Colonic mucosa (tissue), 4 donors: ENCODE measurements at regions not wholly inside any gene's neighbourhood (a gene's known extent, or its start where the extent isn't known, plus 50 kb on each side); places are given as distances from the start of the nearest gene placed in this dataset.

Source experiments
- DNase-seq: peaks from one replicate; pipeline ENCODE4 v3.0.0-alpha.2; 2020
- H3K27ac ChIP-seq: fragments of 200-600 bp; one replicate; pipeline ENCODE4 v1.8.0; 2021
- H3K27me3 ChIP-seq: fragments of 200-600 bp; one replicate; pipeline ENCODE4 v1.8.0; 2021
- H3K36me3 ChIP-seq: fragments of 200-600 bp; one replicate; pipeline ENCODE4 v1.8.0; 2021
- H3K4me1 ChIP-seq: fragments of 200-600 bp; one replicate; pipeline ENCODE4 v1.8.0; 2021; ENCODE audit warnings: mild to moderate bottlenecking
- H3K4me3 ChIP-seq: fragments of 200-600 bp; one replicate; pipeline ENCODE4 v1.8.0; 2021
- H3K9ac ChIP-seq, 2 donors: one replicate each; pipeline ENCODE4 v1.7.0; 2013; ENCODE audit warnings: control low read depth in 2 of 2, low read depth in 2 of 2, low read length in 2 of 2
- H3K9me3 ChIP-seq: fragments of 200-600 bp; one replicate; pipeline ENCODE4 v1.8.0; 2021
- CTCF ChIP-seq: fragments of 200-600 bp; IDR thresholded peaks from one replicate; pipeline ENCODE4 v1.8.0; 2022; ENCODE audit warnings: antibody characterized with exemption, mild to moderate bottlenecking
- intact Hi-C: fragments of 100-400 bp; cut with DNase I; formaldehyde crosslinking; loops from one replicate; pipeline ENCODE4 v1.14.1; 2022
- donor health status: healthy.
- donor health status: DM: no; HTN: no; CAD: no.
- donor health status: DM: no; HTN: no; CAD: no.

GRCh38 chr21:20703112-20703767 lies 295.0 kb upstream of the NCAM2 start:
- no peaks in the 10 kb centered on the region for H3K4me1 ChIP-seq

GRCh38 chr21:20720623-20721022 lies 277.6 kb upstream of the NCAM2 start:
- H3K27ac ChIP-seq = no peak overlapping the region
- intact Hi-C loops = no loop called here
- no peak overlapping the region for H3K4me3 ChIP-seq
- no peaks in the 10 kb centered on the region for H3K4me1 ChIP-seq
- DNase-seq = no peak
- no peak overlapping the region for H3K9ac ChIP-seq
- no peaks in the 10 kb centered on the region for H3K9me3 ChIP-seq
- H3K36me3 ChIP-seq = no peaks in the 10 kb centered on the region
- no peak for TF ChIP-seq CTCF
- no peaks in the 10 kb centered on the region for H3K27me3 ChIP-seq

More at GRCh38 chr21:20703112-20703767, 295.0 kb upstream of the NCAM2 start:
- Histone ChIP-seq H3K27me3 (no peaks in the 10 kb centered on the region), H3K27ac (no peak overlapping the region), H3K9me3 (no peaks in the 10 kb centered on the region), H3K36me3 (no peaks in the 10 kb centered on the region), H3K9ac (no peak overlapping the region), H3K4me3 (no peak overlapping the region)
- no peak for TF ChIP-seq CTCF
- no peak for DNase-seq
- intact Hi-C loops = no loop called here

- intact Hi-C loops = no loop called here
- TF ChIP-seq CTCF = no peak
- H3K36me3 ChIP-seq = no peaks in the 10 kb centered on the region
- no peak overlapping the region for H3K9ac ChIP-seq
- H3K9me3 ChIP-seq = no peaks in the 10 kb centered on the region
- no peak overlapping the region for H3K27ac ChIP-seq
- no peaks in the 10 kb centered on the region for H3K4me1 ChIP-seq
- H3K27me3 ChIP-seq = no peaks in the 10 kb centered on the region
- no peak for DNase-seq
- no peak overlapping the region for H3K4me3 ChIP-seq
These were observed 277.1 kb upstream of the NCAM2 start for GRCh38 chr21:20721151-20721550.

- no peak overlapping the region for H3K4me3 ChIP-seq
- no peaks in the 10 kb centered on the region for H3K27me3 ChIP-seq
- no peaks in the 10 kb centered on the region for H3K4me1 ChIP-seq
- H3K27ac ChIP-seq = no peak overlapping the region
- no peak overlapping the region for H3K9ac ChIP-seq
- H3K9me3 ChIP-seq = no peaks in the 10 kb centered on the region
- DNase-seq = peak; percentile 54
- H3K36me3 ChIP-seq = no peaks in the 10 kb centered on the region
- TF ChIP-seq CTCF = no peak
- intact Hi-C loops = no loop called here
These were observed 269.5 kb upstream of the NCAM2 start for GRCh38 chr21:20728691-20729090.

- no peaks in the 10 kb centered on the region for H3K4me1 ChIP-seq
- intact Hi-C loops = no loop called here
- no peaks in the 10 kb centered on the region for H3K36me3 ChIP-seq
- DNase-seq = no peak
- TF ChIP-seq CTCF = no peak
- H3K27ac ChIP-seq = no peak overlapping the region
- no peak overlapping the region for H3K9ac ChIP-seq
- no peaks in the 10 kb centered on the region for H3K9me3 ChIP-seq
- H3K4me3 ChIP-seq = no peak overlapping the region
- no peaks in the 10 kb centered on the region for H3K27me3 ChIP-seq
These were observed 268.8 kb upstream of the NCAM2 start for GRCh38 chr21:20729376-20729775.
